ENCODE measurements at regions not wholly inside any gene's neighbourhood (a gene's known extent, or its start where the extent isn't known, plus 50 kb on each side); places are given as distances from the start of the nearest gene placed in this dataset.

- in situ Hi-C loops (cut with MboI; ENCODE audit: low sequenced_read_pairs), result no loop called here
- Histone ChIP-seq H2BK5ac (ENCODE audit: low read depth, low read length, poor library complexity, severe bottlenecking) (no peak overlapping the region), H4K8ac (ENCODE audit: low read depth in 2 of 2, low read length in 2 of 2) (no peak overlapping the region), H3K4me3 (ENCODE audit: insufficient read depth, low read depth, low read length) (no peak overlapping the region), H3K36me3 (ENCODE audit: control insufficient read depth, insufficient read depth, low read length) (no peaks in the 10 kb centered on the region), H4K91ac (ENCODE audit: insufficient read depth, low read depth, low read length) (no peak overlapping the region), H3K27ac (ENCODE audit: insufficient read depth, low read length) (no peak overlapping the region), H2AK5ac (ENCODE audit: low read depth, low read length) (no peak overlapping the region), H2BK15ac (ENCODE audit: low read depth, low read length) (no peak overlapping the region), H3K27me3 (ENCODE audit: control insufficient read depth, insufficient read depth, low read length) (no peaks in the 10 kb centered on the region), H2BK120ac (ENCODE audit: low read depth, low read length) (no peak overlapping the region), H2AK9ac (replicated peaks; ENCODE audit: low read depth, low read length, poor library complexity) (no peak overlapping the region), H3K9ac (ENCODE audit: low read depth, low read length) (no peak overlapping the region), H3K9me3 (ENCODE audit: control insufficient read depth, insufficient read depth, low read length) (no peaks in the 10 kb centered on the region; the same call in 1 of the 2 replicates), H3K18ac (ENCODE audit: low read depth, low read length) (no peak overlapping the region), H4K20me1 (ENCODE audit: insufficient read depth, low read length) (no peaks in the 10 kb centered on the region), H3K14ac (replicated peaks; ENCODE audit: low read depth, low read length) (no peak overlapping the region), H2BK20ac (ENCODE audit: low read depth, low read length) (no peak overlapping the region), H3K9me1 (ENCODE audit: insufficient read depth, low read length) (no peaks in the 10 kb centered on the region), H3K4me1 (ENCODE audit: control insufficient read depth, insufficient read depth, low read length) (no peaks in the 10 kb centered on the region), H2AFZ (replicated peaks; ENCODE audit: low read length, poor library complexity) (no peak overlapping the region), H4K5ac (ENCODE audit: low read depth, low read length) (no peak overlapping the region), H3K4ac (ENCODE audit: low read depth, low read length) (no peak overlapping the region), H3K4me2 (ENCODE audit: low read depth, low read length) (no peak overlapping the region), H3K56ac (ENCODE audit: extremely low read depth, insufficient read depth, low read length) (no peak overlapping the region), H3K23ac (ENCODE audit: low read depth, low read length) (no peak overlapping the region), H3K79me1 (ENCODE audit: low read depth in 1 of 2, low read length in 2 of 2) (no peaks in the 10 kb centered on the region)
- ATAC-seq (ENCODE audit: low read depth) (no peak), DNase-seq (no peak)
- intact Hi-C loops (cut with micrococcal nuclease), result no loop called here
- no peak for TF ChIP-seq CTCF (conservative IDR thresholded peaks at IDR 0.05; ENCODE audit: low read depth, low read length)
- no peak for TF ChIP-seq NFE2L2 (IDR thresholded peaks at IDR 0.05; ENCODE audit: low read depth, low read length)
- TF ChIP-seq RFX5 (IDR thresholded peaks at IDR 0.05; ENCODE audit: low read depth, low read length), result no peak
- TF ChIP-seq BHLHE40 (IDR thresholded peaks at IDR 0.05; ENCODE audit: low read depth, low read length), result no peak
- TF ChIP-seq ELK1 (IDR thresholded peaks at IDR 0.05; ENCODE audit: borderline replicate concordance, low read depth, low read length), result no peak
- TF ChIP-seq POLR2A (IDR thresholded peaks at IDR 0.05; ENCODE audit: low read depth, low read length), result no peak
- TF ChIP-seq FOS (IDR thresholded peaks at IDR 0.05; ENCODE audit: low read depth, low read length), result no peak
- no peak for TF ChIP-seq USF2 (IDR thresholded peaks at IDR 0.05; ENCODE audit: low read depth, low read length)
- no peak for TF ChIP-seq SMC3 (IDR thresholded peaks at IDR 0.05; ENCODE audit: low read depth, low read length)
- TF ChIP-seq MXI1 (IDR thresholded peaks at IDR 0.05; ENCODE audit: borderline replicate concordance, low read depth, low read length), result no peak
- no peak for TF ChIP-seq MAZ (IDR thresholded peaks at IDR 0.05; ENCODE audit: borderline replicate concordance, low read depth, low read length)
- no peak for TF ChIP-seq CHD1 (IDR thresholded peaks at IDR 0.05; ENCODE audit: low read depth, low read length)
- TF ChIP-seq CEBPB (IDR thresholded peaks at IDR 0.05; ENCODE audit: low read depth, low read length), result no peak
- TF ChIP-seq MAFK (IDR thresholded peaks at IDR 0.05; ENCODE audit: low read depth, low read length), result no peak
- TF ChIP-seq RAD21 (IDR thresholded peaks at IDR 0.05; ENCODE audit: low read length), result no peak
- no peak for TF ChIP-seq RCOR1 (IDR thresholded peaks at IDR 0.05; ENCODE audit: insufficient replicate concordance, low read length)
- POLR2A ChIA-PET (ENCODE audit: unreplicated experiment), result no interaction called here
- CTCF ChIA-PET, result no interaction called here
- BruUV-seq (replicated peaks), result no TSS peak
- dilution Hi-C loops (cut with HindIII; ENCODE audit: low sequenced_read_pairs, unreplicated experiment), result no loop called here
- WGBS, 2 experiments (ENCODE audit: extremely low coverage in 2 of 2, insufficient read length in 1 of 2), result no CpG with 5 or more reads among the region's 4 CpGs
These were observed 107.4 kb upstream of the ABCB5 start for GRCh38 chr7:20508109-20508508.
